NCI-H1436 treated with DMSO at 0.1 percent for 48 hours (cell line): ENCODE measurements at regions not wholly inside any gene's neighbourhood (a gene's known extent, or its start where the extent isn't known, plus 50 kb on each side); places are given as distances from the start of the nearest gene placed in this dataset.

Experiments
- DNase-seq: peaks from one replicate; lab custom pipeline; 2025; lab: John Stamatoyannopoulos, UW

DNA sequence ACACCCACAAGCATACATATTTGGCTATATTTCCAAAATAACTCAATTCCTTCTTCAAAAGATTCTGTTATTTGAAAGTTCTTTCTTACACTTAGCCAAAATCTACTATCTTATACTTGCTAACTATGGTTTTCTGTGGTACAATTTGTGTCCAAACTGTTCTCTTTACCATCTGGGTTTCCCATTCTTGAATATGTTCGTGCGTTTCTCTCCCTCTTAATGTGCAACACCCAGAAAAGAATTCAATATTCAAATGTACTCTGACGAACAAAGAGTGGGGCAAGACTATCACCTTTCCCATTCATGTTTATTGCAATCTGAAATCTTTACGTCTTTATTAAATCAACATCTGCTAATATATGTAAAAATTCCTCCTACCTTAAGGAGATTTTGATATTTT, 912.7 kb downstream of the FAT4 start:
- DNase-seq: no peak

DNA sequence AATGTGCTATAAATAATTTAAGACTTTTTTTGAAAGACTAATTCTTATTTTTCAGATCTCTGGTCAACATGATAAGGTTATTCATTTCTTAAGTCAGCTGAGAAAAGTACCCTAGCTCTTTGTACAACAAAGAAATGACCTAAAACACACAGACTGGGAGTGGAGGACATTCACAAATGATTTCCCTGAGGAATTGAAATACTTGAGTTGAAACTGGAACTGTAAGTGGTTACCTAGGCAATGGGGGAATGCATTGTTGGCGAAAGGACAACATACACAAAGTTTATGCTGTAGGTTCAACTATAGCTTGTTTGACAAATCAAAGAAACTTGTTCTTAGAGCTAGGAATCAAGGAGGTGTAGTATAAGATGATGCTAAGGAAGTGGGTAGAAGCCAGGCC, 915.5 kb downstream of the FAT4 start:
- no peak for DNase-seq

DNA sequence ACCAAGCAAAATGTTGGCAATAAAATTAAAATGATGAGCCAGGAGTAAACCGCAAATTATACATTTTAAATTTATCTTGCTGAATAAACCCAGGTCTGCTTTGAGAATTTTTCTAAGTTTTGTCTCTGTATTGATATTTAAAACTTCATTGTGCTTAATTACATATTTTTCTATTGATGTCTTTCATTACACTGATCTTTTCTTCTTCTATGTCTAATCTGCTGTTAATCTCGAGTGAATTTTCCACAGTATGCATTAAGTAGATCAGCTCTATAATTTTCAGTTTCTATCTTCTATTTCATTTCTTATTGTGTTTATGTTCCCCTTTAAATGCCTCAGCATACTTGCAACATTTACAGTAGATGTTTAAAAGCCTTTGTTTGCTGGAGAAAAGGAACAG, 918.7 kb downstream of the FAT4 start:
- no peak for DNase-seq

- DNase-seq: no peak
Observed at GRCh38 chr4:126238013-126238412, 923.3 kb downstream of the FAT4 start.

GRCh38 chr4:126241634-126242033, 926.9 kb downstream of the FAT4 start:
- DNase-seq: no peak

DNA sequence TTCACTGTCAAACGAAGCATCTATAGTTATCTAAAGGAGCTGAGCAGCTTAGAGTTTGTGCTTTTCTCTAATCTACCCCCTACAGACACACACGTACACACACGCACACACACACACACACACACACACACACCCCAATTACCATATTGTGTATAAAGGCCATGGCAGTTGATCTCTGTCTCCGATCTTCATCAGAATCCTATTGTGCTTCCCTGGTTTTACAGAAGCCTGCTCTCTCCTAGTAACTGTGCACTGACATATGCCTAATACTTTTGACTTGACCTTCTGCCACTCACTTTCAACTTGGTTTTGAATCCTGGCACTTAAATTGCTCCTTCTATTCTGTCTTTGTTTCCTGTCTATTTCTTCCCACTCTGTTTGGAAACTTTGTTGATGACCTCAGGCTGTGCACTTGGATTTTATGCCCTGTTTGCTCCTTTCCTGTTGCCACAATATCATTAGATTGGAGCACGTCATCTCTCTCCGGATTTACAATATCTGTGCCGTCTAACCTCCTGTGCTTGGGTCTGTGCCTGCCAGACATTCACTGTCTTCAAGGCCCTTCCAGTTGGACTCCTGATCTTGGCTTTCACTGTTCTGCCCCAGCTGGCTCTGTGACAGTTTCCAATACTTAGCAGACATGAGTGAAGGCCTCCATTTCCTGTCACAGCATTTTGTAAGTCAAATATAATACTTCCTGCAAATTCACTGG, 928.1 kb downstream of the FAT4 start:
- DNase-seq: no peak

DNA sequence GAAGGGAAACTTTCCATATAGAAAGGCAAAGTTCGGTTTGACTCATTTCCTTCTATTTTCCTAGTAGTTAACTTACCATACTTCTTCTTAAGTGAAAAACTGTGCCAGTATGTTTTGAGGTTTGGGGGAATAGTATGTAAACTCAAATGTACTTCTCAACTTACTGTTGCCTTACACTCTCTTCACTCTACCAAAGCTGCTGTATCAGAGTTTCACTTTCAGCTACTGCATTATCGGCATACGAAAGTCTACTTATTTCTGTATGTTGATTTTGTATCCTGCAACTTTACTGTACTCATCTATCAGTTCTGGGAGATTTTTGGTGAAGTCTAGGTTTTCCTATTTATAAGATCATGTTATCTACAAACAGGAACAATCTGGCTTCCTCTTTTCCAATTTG, 932.7 kb downstream of the FAT4 start:
- no peak for DNase-seq

DNA sequence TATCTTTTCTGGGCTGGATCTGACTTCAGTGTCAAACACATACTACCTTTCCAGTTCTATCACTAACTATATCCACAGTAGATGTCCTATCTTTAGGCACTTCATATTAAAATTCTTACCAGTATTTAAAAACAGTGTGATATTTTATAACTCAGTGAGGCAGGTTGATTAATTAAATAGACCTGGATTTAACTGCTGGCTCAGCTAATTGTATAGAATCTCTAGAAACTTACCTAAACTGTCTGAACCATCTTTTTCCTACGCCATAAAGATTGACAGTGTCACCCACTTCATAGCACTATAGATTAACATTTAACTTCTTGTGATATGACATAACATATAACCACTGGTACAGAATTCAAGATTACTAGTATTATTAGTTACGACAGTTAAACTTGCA, 935.3 kb downstream of the FAT4 start:
- no peak for DNase-seq

- no peak for DNase-seq
Observed at GRCh38 chr4:126251169-126251568, 936.4 kb downstream of the FAT4 start.

DNA sequence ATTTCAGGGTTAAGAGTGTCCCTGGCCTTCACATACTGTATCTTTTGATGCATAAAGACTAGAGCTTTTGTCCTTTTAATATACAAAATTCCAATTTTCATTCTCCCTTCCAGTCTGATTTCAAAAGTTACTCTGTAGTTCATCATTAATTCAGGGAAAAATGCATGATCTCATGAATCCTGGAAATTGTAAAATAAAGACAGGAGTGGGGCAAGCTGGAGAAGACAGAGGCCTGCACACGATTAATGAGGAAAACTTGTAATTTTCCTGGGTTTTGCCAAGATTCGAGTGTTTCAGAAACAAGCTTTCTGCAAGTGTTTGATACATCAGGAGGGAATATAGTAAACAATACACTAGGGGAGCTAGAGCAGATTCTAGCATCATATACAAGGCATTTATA, 947.9 kb downstream of the FAT4 start:
- no peak for DNase-seq

GRCh38 chr4:126264839-126265238, 950.1 kb downstream of the FAT4 start:
- DNase-seq: no peak

- no peak for DNase-seq
Observed at GRCh38 chr4:126265888-126266287, 951.1 kb downstream of the FAT4 start.

DNA sequence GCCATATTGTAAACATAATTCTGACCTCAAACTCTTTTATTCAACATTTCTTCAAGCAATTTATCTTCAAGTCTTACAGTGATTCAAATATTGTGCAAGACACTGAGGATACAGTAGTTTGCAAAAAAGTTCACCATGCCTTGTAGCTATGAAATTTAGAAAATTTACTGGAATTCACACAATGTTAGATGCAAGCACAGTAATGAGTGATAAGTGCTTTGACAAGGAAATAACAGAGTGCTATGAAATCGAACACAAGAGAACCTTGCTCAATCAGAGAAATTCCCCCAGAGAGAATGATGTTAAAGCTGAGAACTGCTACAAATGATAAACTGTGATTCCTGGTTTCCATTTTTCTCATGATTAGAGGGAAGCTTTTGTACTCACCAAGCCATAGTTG, 952.9 kb downstream of the FAT4 start:
- DNase-seq: no peak

DNA sequence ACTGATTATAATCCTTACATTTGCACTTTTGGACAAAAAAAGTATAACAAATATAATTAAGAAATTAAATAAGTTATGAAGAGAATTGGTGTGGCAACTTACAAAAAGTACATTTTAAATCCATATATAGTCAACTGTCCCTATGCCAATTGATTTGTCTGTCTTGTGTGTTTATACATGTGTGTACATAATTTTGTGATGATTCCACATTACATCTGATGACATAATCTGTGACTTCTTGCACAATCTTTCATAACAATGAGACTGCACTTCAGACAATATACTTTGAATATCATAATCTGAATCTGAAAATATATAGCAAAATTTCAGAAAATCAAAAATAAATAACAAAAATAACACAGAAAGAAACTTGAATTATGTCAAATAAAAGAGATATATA, 953.4 kb downstream of the FAT4 start:
- DNase-seq: no peak

GRCh38 chr4:126269106-126269505, 954.4 kb downstream of the FAT4 start:
- DNase-seq: no peak

- no peak for DNase-seq
Observed at GRCh38 chr4:126271292-126271691, 956.5 kb downstream of the FAT4 start.

- no peak for DNase-seq
Observed at GRCh38 chr4:126273746-126274145, 959.0 kb downstream of the FAT4 start.

GRCh38 chr4:126291886-126292285, 977.1 kb downstream of the FAT4 start:
- no peak for DNase-seq

GRCh38 chr4:126298271-126298670, 983.5 kb downstream of the FAT4 start:
- DNase-seq: no peak

DNA sequence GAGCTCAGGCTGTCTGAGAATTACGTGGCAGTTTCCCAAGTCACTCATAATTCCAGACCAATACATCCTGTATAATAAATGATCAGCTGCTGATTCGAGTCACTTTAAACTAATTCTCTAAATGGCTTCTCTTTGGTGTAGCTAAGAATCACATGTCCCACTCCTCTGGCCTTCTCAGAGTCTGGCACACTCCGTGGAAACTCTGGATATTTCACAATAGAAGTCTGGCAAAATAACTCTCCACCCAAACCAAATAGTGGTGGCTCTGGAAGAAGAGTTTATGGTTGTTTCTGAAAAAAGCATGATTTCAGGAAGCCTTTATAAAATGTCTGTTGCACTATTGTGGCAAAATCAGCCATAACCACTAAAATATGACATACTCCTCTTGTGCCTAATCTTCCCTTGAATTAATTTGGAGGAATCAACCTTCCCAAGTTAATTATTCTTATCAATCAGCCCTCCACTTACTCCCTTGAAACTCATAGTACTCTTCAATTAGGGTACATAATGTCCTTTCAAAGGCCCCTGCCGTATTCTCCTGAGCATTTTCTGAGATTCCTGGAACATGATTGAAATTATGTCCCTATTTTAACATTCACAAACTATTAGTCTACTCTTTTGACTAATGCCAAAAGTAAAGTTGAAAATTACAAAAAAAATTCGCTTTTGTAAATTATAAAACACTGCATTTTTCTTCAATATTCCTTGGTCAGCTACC, 991.6 kb downstream of the FAT4 start:
- no peak for DNase-seq

DNA sequence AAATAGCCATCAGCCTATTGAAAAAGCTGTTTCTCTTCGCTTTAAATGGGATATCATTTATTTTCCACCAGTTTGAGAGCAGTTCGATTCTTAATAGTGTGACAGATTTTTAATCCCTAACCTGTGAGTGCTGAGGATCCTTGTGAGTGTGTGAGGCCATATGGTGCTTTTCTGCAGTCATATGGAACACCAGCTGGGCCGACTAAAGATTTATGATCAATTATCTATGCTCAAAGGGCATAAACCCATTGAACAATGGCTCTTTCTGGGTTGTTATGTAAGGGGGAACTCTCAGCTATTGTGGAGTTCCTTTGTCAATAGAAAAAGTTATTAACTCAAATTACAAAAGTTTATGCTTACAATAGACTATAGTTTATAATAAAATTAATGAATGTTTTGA, 1003.6 kb downstream of the FAT4 start:
- DNase-seq: no peak

DNA sequence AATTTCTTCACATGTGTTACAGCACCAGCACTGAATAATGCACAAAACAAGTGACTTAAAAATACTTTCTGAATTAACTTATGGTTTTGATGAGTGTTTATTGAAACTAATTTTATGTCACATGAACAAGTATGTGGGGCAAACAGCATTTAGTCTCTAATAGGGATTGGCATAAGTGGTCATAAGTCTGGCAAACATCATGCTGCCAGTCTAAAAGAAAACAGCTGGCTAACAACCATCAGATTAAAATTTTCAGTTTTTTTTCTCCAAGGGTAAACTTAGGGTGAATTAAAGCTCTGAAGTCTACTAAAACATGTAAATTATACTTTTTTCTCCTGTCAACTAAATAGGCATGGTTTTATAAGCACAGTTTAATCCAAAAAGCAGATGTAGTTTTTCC, 1014.2 kb downstream of the FAT4 start:
- no peak for DNase-seq

GRCh38 chr4:126338548-126338947, 1023.8 kb downstream of the FAT4 start:
- DNase-seq: no peak

- DNase-seq: no peak
Observed at GRCh38 chr4:126341927-126342326, 1027.2 kb downstream of the FAT4 start.
